Choroid plexus epithelial cell (primary cell): ENCODE measurements at regions not wholly inside any gene's neighbourhood (a gene's known extent, or its start where the extent isn't known, plus 50 kb on each side); places are given as distances from the start of the nearest gene placed in this dataset.

Experiments
- DNase-seq: peaks from one replicate; pipeline ENCODE4 v3.0.0-alpha.2; 2010; ENCODE audit warnings: low read depth
- H3K4me3 ChIP-seq: 2 replicates; pipeline ENCODE4 v1.5.1; 2011; ENCODE audit warnings: low read depth, mild to moderate bottlenecking, control low read depth, low read length, moderate library complexity
- CTCF ChIP-seq: conservative IDR thresholded peaks from 2 replicates; pipeline ENCODE4 v1.5.1; 2011; ENCODE audit warnings: low read depth, mild to moderate bottlenecking, control low read depth, inconsistent platforms, low read length, moderate library complexity

- DNase-seq = no peak
- H3K4me3 ChIP-seq = no peak overlapping the region
- TF ChIP-seq CTCF = no peak
Observed at GRCh38 chr13:64020126-64020525, 2604.5 kb upstream of the PCDH20 start.

- peak; percentile 31 for DNase-seq
Observed at GRCh38 chr13:64007339-64007738, 2591.7 kb upstream of the PCDH20 start.

GRCh38 chr13:64000321-64000720 lies 2584.7 kb upstream of the PCDH20 start:
- H3K4me3 ChIP-seq = no peak overlapping the region
- DNase-seq = no peak
- TF ChIP-seq CTCF = no peak

More at GRCh38 chr13:64007339-64007738, 2591.7 kb upstream of the PCDH20 start:
- H3K4me3 ChIP-seq = no peak overlapping the region
- no peak for TF ChIP-seq CTCF

GRCh38 chr13:63999614-64000305 lies 2584.1 kb upstream of the PCDH20 start:
- no peak overlapping the region for H3K4me3 ChIP-seq
- no peak for TF ChIP-seq CTCF
- no peak for DNase-seq

GRCh38 chr13:63983366-63983765 lies 2567.7 kb upstream of the PCDH20 start:
- TF ChIP-seq CTCF = no peak
- DNase-seq = peak; percentile 2
- H3K4me3 ChIP-seq = no peak overlapping the region

GRCh38 chr13:63979951-63980350 lies 2564.3 kb upstream of the PCDH20 start:
- no peak for TF ChIP-seq CTCF
- no peak overlapping the region for H3K4me3 ChIP-seq
- no peak for DNase-seq

GRCh38 chr13:63972328-63972727 lies 2556.7 kb upstream of the PCDH20 start:
- no peak for TF ChIP-seq CTCF
- DNase-seq = no peak
- H3K4me3 ChIP-seq = no peak overlapping the region
